ENCODE measurements at regions not wholly inside any gene's neighbourhood (a gene's known extent, or its start where the extent isn't known, plus 50 kb on each side); places are given as distances from the start of the nearest gene placed in this dataset.

GRCh38 chr6:74170118-74170517, 474.1 kb downstream of the CD109 start:
- Histone ChIP-seq H3K4me3 (no peak overlapping the region), H3K27ac (no peak overlapping the region), H3K27me3 (no peaks in the 10 kb centered on the region), H3K4me1 (peaks cover 0 to 4% of the 10 kb centered on the region in 2 donors), H3K9me3 (no peaks in the 10 kb centered on the region), H3K36me3 (no peaks in the 10 kb centered on the region)
- TF ChIP-seq, protein P1, sequence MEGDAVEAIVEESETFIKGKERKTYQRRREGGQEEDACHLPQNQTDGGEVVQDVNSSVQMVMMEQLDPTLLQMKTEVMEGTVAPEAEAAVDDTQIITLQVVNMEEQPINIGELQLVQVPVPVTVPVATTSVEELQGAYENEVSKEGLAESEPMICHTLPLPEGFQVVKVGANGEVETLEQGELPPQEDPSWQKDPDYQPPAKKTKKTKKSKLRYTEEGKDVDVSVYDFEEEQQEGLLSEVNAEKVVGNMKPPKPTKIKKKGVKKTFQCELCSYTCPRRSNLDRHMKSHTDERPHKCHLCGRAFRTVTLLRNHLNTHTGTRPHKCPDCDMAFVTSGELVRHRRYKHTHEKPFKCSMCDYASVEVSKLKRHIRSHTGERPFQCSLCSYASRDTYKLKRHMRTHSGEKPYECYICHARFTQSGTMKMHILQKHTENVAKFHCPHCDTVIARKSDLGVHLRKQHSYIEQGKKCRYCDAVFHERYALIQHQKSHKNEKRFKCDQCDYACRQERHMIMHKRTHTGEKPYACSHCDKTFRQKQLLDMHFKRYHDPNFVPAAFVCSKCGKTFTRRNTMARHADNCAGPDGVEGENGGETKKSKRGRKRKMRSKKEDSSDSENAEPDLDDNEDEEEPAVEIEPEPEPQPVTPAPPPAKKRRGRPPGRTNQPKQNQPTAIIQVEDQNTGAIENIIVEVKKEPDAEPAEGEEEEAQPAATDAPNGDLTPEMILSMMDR (IDR thresholded peaks at IDR 0.05) = no peak
- DNase-seq (ENCODE audit: low spot score) = no peak

DNA sequence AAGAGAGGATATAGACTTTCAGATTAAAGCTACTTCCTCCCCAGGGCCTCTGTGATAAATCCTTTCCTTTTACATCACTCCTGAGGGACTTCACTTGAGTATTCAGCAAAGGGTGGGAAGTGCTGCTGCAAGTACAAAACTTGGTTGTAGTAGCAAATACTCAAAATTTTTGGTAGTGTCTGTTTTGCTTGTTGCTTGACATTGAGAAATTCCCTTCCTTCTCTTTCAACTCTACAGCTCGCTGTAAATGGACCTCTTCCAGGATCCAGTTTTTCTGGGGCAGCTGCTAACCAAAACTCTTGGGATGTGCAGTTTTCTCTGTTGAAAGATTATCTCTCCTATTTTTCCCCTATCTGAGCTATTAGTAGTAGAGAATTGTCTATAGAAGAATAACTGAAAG, 472.0 kb downstream of the CD109 start:
- TF ChIP-seq, protein P1 (IDR thresholded peaks at IDR 0.05) = no peak
- Histone ChIP-seq H3K4me3 (no peak overlapping the region), H3K36me3 (no peaks in the 10 kb centered on the region), H3K9me3 (no peaks in the 10 kb centered on the region), H3K27ac (no peak overlapping the region), H3K27me3 (no peaks in the 10 kb centered on the region), H3K4me1 (peaks cover 0 to 4% of the 10 kb centered on the region in 2 donors)
- no peak for DNase-seq (ENCODE audit: low spot score)

DNA sequence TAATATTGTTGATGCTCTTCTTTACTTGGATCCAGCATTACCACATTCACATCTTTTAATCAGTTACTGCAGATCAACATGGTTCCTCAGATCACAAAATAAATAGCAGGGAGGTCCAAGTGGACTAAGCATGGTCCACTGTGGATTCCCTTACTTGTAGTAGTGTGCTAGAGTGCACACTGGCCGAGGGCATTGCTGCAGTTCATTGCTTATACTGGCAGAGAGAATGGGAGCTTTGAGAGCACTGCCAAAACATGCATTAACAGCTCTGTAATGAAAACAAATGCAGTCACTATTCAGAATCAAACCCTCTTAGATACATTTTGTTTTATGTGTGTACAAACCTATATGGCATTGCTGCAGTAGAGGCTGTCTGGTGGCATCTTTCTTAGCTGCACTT, 471.5 kb downstream of the CD109 start:
- H3K4me1 ChIP-seq = peaks cover 0 to 4% of the 10 kb centered on the region in 2 donors
- H3K27ac ChIP-seq = no peak overlapping the region
- H3K9me3 ChIP-seq = no peaks in the 10 kb centered on the region
- DNase-seq (ENCODE audit: low spot score) = no peak
- H3K36me3 ChIP-seq = no peaks in the 10 kb centered on the region
- TF ChIP-seq, protein P1 (IDR thresholded peaks at IDR 0.05) = no peak
- no peak overlapping the region for H3K4me3 ChIP-seq
- H3K27me3 ChIP-seq = no peaks in the 10 kb centered on the region

DNA sequence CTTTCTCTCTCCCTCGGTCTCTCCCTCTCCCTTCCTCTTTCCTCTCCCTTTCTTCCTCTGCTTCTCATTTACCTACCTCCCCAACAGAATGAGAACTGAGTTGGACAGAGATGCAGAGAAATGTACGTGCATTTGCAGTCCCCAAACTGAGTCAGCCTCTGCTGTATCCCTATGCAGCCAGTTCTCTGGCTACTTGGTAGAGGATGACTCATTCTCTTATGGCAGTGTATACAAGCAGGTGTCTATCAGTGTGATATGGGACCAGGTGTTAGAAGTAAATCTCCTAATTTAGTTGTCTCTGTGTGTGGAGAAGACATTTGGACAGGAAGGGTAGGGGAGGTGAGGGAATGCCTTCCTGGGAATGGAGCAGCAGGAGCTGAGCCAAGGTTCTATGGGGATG, 470.8 kb downstream of the CD109 start:
- H3K4me1 ChIP-seq = peaks cover 0 to 4% of the 10 kb centered on the region in 2 donors
- H3K27me3 ChIP-seq = no peaks in the 10 kb centered on the region
- no peak overlapping the region for H3K4me3 ChIP-seq
- H3K27ac ChIP-seq = no peak overlapping the region
- H3K9me3 ChIP-seq = no peaks in the 10 kb centered on the region
- H3K36me3 ChIP-seq = no peaks in the 10 kb centered on the region
- DNase-seq (ENCODE audit: low spot score) = no peak
- TF ChIP-seq, protein P1 (IDR thresholded peaks at IDR 0.05) = no peak

- Histone ChIP-seq H3K27me3 (no peaks in the 10 kb centered on the region), H3K4me1 (no peaks in the 10 kb centered on the region), H3K36me3 (no peaks in the 10 kb centered on the region), H3K4me3 (no peak overlapping the region), H3K27ac (no peak overlapping the region), H3K9me3 (no peaks in the 10 kb centered on the region)
- no peak for DNase-seq (ENCODE audit: low spot score)
- TF ChIP-seq, protein P1 (IDR thresholded peaks at IDR 0.05) = no peak
Observed at GRCh38 chr6:74161380-74161779, 465.4 kb downstream of the CD109 start.

DNA sequence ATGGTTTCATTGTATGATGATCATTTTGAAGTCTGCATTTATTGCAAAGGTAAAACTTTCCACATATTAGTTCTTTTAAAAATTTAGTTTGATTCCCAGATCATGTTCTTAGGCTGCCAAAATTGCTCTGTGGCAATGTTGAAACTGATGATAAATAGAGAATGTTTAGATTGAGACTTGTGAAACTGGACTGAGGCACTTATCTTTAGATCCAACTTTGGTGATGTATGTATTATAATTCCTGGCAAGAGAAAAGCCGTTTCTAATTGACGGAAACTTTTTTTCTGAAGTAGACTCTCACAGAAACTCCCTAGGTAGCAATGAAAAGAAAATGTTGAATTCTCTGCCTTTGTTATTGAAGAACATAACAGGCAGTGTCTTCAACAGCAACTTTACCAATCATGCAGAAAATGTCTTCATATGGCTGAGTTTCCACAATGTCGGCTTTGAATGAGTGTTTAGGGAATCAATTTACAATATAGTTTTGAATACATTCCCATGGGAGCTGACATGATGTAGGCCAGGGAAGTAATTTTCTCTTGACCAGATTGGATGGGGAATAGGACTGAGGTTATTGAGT, 456.2 kb downstream of the CD109 start:
- Histone ChIP-seq H3K27me3 (no peaks in the 10 kb centered on the region), H3K4me3 (no peak overlapping the region), H3K27ac (no peak overlapping the region), H3K4me1 (no peaks in the 10 kb centered on the region), H3K36me3 (no peaks in the 10 kb centered on the region), H3K9me3 (no peaks in the 10 kb centered on the region)
- no peak for DNase-seq (ENCODE audit: low spot score)
- TF ChIP-seq, protein P1 (IDR thresholded peaks at IDR 0.05) = no peak
